ENCODE measurements at regions not wholly inside any gene's neighbourhood (a gene's known extent, or its start where the extent isn't known, plus 50 kb on each side); places are given as distances from the start of the nearest gene placed in this dataset.

GRCh38 chr3:780505-780904 is 312.3 kb upstream of the CNTN6 start:
- TF ChIP-seq CTCF (IDR thresholded peaks at IDR 0.05; ENCODE audit: poor library complexity) (no peak), EZH2phosphoT487 (IDR thresholded peaks at IDR 0.05; ENCODE audit: low read depth, severe bottlenecking, unreplicated experiment) (no peak), EZH2 (IDR thresholded peaks at IDR 0.05; ENCODE audit: borderline replicate concordance) (no peak)
